ENCODE measurements at regions not wholly inside any gene's neighbourhood (a gene's known extent, or its start where the extent isn't known, plus 50 kb on each side); places are given as distances from the start of the nearest gene placed in this dataset.

- no peak for TF ChIP-seq REST (IDR thresholded peaks at IDR 0.05)
- no peak for TF ChIP-seq CTCF (IDR thresholded peaks at IDR 0.05)
- no peak for TF ChIP-seq POLR2A (IDR thresholded peaks at IDR 0.05; ENCODE audit: low read length)
- TF ChIP-seq MAZ (IDR thresholded peaks at IDR 0.05; ENCODE audit: borderline replicate concordance, low read depth, low read length) = no peak
- no peak for TF ChIP-seq PHF8 (IDR thresholded peaks at IDR 0.05; ENCODE audit: borderline replicate concordance, low read depth)
- TF ChIP-seq MAFK (IDR thresholded peaks at IDR 0.05; ENCODE audit: partially characterized antibody) = no peak
- TF ChIP-seq MYC (IDR thresholded peaks at IDR 0.05; ENCODE audit: borderline replicate concordance, low read length) = no peak
- TF ChIP-seq HDAC2 (IDR thresholded peaks at IDR 0.05) = no peak
These were observed 108.6 kb upstream of the MYLIP start for GRCh38 chr6:16020259-16020658.

Measured in A549 (cell line).